ENCODE measurements at regions not wholly inside any gene's neighbourhood (a gene's known extent, or its start where the extent isn't known, plus 50 kb on each side); places are given as distances from the start of the nearest gene placed in this dataset.

DNA sequence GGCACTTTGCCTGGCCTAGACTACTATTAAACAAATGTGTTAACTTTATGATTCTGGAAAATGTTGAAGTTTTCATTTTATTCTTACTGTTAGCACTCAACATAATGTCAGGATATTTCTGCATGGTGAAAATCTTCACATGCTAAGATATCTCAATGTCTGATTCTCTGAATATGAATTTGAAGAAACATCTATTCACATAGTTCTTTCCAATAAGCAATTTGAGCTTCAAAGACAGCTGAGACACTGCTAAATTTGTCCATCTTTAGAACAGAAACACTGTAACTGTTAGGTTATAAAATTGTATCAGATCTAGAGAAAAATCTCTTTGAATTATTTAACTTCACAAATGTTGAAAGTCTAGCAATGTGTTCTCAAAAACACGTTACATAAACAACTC lies 970.2 kb downstream of the PLOD2 start:
- Histone ChIP-seq H3K9me3 (no peaks in the 10 kb centered on the region), H3K27ac (no peak overlapping the region), H3K27me3 (no peaks in the 10 kb centered on the region), H3K4me3 (no peak overlapping the region), H3K36me3 (no peaks in the 10 kb centered on the region), H3K4me1 (no peaks in the 10 kb centered on the region)
- TF ChIP-seq, protein P1, sequence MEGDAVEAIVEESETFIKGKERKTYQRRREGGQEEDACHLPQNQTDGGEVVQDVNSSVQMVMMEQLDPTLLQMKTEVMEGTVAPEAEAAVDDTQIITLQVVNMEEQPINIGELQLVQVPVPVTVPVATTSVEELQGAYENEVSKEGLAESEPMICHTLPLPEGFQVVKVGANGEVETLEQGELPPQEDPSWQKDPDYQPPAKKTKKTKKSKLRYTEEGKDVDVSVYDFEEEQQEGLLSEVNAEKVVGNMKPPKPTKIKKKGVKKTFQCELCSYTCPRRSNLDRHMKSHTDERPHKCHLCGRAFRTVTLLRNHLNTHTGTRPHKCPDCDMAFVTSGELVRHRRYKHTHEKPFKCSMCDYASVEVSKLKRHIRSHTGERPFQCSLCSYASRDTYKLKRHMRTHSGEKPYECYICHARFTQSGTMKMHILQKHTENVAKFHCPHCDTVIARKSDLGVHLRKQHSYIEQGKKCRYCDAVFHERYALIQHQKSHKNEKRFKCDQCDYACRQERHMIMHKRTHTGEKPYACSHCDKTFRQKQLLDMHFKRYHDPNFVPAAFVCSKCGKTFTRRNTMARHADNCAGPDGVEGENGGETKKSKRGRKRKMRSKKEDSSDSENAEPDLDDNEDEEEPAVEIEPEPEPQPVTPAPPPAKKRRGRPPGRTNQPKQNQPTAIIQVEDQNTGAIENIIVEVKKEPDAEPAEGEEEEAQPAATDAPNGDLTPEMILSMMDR (IDR thresholded peaks at IDR 0.05): no peak
- TF ChIP-seq EP300 (IDR thresholded peaks at IDR 0.05) (no peak), POLR2AphosphoS5 (IDR thresholded peaks at IDR 0.05) (no peak), POLR2A (IDR thresholded peaks at IDR 0.05) (no peak)
- ATAC-seq: no peak
- WGBS, 2 donors (ENCODE audit: low coverage in 1 of 2): 80 to 91% methylated on average over 1 of the region's 1 CpG

DNA sequence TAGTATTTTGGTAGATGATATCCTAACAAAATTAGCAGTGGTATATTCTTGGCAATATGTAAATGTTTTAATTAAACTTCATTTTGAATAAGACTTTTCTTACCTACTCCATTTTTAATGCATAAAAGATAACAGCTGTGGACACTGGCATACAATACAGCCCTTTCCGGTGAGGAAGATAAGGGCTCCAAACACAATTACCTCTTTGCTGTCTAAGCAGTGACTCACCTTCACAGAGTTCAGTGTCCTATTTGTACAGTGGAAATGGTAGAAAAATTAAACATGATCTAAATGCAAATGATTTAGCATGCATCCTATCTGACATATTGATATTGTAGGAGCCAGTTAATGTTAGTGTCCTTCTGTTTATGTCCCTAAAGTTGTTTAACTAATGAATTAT lies 969.4 kb downstream of the PLOD2 start:
- 65 to 86% methylated on average over 1 of the region's 1 CpG for WGBS, 2 donors (ENCODE audit: low coverage in 1 of 2)
- Histone ChIP-seq H3K27me3 (no peaks in the 10 kb centered on the region), H3K4me1 (no peaks in the 10 kb centered on the region), H3K9me3 (no peaks in the 10 kb centered on the region), H3K27ac (no peak overlapping the region), H3K36me3 (no peaks in the 10 kb centered on the region), H3K4me3 (no peak overlapping the region)
- TF ChIP-seq EP300 (IDR thresholded peaks at IDR 0.05) (no peak), POLR2AphosphoS5 (IDR thresholded peaks at IDR 0.05) (no peak), POLR2A (IDR thresholded peaks at IDR 0.05) (no peak)
- TF ChIP-seq, protein P1 (IDR thresholded peaks at IDR 0.05): no peak
- ATAC-seq: no peak

DNA sequence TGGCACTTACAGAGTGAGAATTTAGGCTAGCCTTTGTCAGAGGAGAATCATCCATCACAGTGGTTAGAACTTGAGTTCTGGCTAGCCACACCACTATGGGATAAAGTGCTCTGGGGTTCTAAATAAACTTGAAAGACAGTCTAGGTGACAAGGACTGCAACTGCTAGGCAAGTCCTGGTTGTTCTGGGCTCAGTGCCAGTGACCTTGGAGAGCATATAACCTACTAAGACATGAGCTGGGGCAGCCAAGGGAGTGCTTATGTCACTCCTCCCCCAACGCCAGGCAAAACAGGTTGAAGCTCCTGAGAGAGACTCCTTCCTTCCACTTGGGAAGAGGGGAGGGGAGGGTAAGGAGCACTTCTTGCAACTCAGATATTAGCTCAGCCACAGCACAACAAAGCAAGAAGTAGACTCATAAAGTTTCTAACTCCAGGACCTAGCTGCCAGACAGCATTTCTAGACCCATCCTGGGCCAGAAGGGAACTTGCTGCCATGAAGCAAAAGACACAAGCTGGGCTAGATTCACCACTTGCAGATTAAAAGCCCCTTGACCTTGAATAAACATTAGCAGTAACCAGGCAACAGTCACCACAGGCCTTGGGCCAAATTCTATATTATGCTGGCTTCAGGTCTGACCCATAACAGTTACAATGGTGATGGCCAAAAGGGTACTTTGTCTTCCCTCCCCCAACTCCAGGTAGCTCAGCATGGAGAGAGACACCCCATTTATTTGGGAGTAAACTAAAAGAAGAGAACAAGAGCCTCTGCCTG lies 963.7 kb downstream of the PLOD2 start:
- no peak overlapping the region for H3K27ac ChIP-seq
- H3K36me3 ChIP-seq: no peaks in the 10 kb centered on the region
- H3K4me3 ChIP-seq: no peak overlapping the region
- no peaks in the 10 kb centered on the region for H3K4me1 ChIP-seq
- no peaks in the 10 kb centered on the region for H3K9me3 ChIP-seq
- WGBS, 2 donors (ENCODE audit: low coverage in 1 of 2): no CpG with 5 or more reads among the region's 1 CpG
- ATAC-seq: no peak
- no peaks in the 10 kb centered on the region for H3K27me3 ChIP-seq
- TF ChIP-seq EP300 (IDR thresholded peaks at IDR 0.05) (no peak), POLR2AphosphoS5 (IDR thresholded peaks at IDR 0.05) (no peak), POLR2A (IDR thresholded peaks at IDR 0.05) (no peak)
- TF ChIP-seq, protein P1 (IDR thresholded peaks at IDR 0.05): no peak

DNA sequence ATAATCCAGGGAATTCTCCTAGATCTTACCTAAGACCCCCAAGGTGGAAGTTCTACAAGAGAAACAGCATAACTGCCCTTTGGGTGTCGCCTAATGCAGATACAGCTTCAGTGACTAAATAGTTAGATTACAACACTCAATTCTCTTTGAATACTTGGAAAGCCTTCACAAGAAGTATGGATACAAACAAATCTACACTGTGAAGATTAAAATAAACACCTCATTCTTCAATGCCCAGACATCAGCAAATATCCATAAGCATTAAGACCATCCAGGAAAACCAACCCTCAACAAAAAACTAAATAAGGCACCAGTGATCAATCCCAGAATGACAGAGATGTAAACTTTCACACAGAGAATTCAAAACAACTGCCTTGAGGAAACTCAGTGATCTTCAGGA lies 963.2 kb downstream of the PLOD2 start:
- no peak for ATAC-seq
- Histone ChIP-seq H3K4me3 (no peak overlapping the region), H3K9me3 (no peaks in the 10 kb centered on the region), H3K27ac (no peak overlapping the region), H3K4me1 (no peaks in the 10 kb centered on the region), H3K27me3 (no peaks in the 10 kb centered on the region), H3K36me3 (no peaks in the 10 kb centered on the region)
- TF ChIP-seq, protein P1 (IDR thresholded peaks at IDR 0.05): no peak
- no peak for TF ChIP-seq POLR2A (IDR thresholded peaks at IDR 0.05)
- 0% methylated on average over 1 of the region's 1 CpG; no CpG with 5 or more reads in 1 of the 2 donors for WGBS, 2 donors (ENCODE audit: low coverage in 1 of 2)

DNA sequence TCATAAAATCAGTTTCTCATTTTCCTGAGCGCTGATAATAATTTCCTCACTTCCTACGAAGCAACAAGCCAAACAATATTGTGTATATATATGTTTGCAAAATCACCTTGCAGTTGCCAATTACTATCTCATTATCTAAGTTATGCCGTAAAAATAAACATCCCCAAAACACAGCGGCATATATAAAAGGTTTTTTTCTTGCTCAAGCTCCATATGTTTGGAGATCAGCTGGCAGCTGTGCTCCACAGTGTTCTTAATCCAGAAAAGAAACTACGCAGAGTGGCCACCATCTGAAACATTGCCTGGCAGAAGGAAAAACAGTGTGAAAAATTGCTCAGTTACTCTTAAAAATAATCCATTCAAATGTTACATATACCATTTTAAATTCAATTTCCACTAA lies 951.4 kb downstream of the PLOD2 start:
- ATAC-seq: no peak
- H3K9me3 ChIP-seq: no peaks in the 10 kb centered on the region
- WGBS, 2 donors (ENCODE audit: low coverage in 1 of 2): 34 to 58% methylated on average over 5 of the region's 5 CpGs

More for the DNA sequence above, 951.4 kb downstream of the PLOD2 start:
- no peaks in the 10 kb centered on the region for H3K4me1 ChIP-seq
- no peaks in the 10 kb centered on the region for H3K27me3 ChIP-seq
- no peak overlapping the region for H3K27ac ChIP-seq
- TF ChIP-seq POLR2AphosphoS5 (IDR thresholded peaks at IDR 0.05) (no peak), POLR2A (IDR thresholded peaks at IDR 0.05) (no peak)
- no peak overlapping the region for H3K4me3 ChIP-seq
- no peaks in the 10 kb centered on the region for H3K36me3 ChIP-seq
